Epithelial cell of esophagus (primary cell): ENCODE measurements at regions not wholly inside any gene's neighbourhood (a gene's known extent, or its start where the extent isn't known, plus 50 kb on each side); places are given as distances from the start of the nearest gene placed in this dataset.
A peak's percentile ranks its signal among the peaks of the same experiment; 100 is the strongest.

Experiments
- DNase-seq: peaks from one replicate; pipeline ENCODE4 v3.0.0; 2010; ENCODE audit warnings: low read depth
- H3K4me3 ChIP-seq: 2 replicates; pipeline ENCODE4 v1.5.1; 2011; ENCODE audit warnings: mild to moderate bottlenecking, low read length, control low read depth
- CTCF ChIP-seq: IDR thresholded peaks from 2 replicates; pipeline ENCODE4 v1.5.1; 2011; ENCODE audit warnings: low read depth, mild to moderate bottlenecking, low read length, control low read depth, inconsistent platforms; ENCODE audit not compliant: insufficient read depth; ENCODE audit errors: missing control alignments

DNA sequence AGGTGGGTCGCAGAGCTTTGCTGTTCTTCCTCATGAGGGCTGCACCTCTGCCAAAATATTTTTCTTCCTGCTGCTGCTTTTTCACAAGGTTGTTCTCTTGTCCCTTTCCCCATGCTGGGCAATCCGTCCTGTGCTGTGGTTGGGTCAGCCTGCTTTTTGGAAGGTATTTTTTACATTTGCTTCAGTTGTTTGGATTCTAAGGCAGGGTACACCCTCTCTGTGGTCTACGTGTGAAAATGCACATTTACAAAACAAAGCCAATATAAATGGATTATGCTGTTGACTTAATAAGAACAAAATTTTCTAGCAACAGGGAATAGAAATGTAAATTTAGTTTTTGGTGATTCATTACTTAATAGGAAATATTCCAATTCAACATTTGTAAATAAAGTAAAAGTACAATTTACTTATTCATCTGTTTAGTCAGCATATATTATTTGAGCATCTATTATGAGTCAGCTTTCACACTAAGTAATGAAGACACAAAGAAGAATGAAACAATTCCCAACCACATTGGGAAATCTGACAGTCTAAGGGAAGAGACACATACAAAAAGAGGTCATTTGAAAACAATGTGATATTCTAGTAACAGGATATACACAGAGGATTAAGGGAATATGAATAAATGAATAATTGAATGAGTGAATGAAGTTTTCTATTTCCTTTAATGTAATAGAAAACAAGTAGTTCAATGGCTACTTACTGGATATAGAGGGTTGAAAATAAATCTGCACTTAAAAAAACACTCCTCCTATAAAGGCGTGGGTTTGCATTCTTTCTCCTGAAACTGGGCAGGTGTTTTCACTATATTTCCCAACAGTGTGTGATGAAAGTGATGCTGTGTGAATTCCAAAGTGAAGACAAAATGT is 94.6 kb upstream of the PRICKLE1 start:
- TF ChIP-seq CTCF = no peak
- no peak overlapping the region for H3K4me3 ChIP-seq
- DNase-seq = peak; percentile 86

GRCh38 chr12:42683266-42683665 is 93.7 kb upstream of the PRICKLE1 start:
- no peak for DNase-seq
- no peak overlapping the region for H3K4me3 ChIP-seq
- no peak for TF ChIP-seq CTCF

DNA sequence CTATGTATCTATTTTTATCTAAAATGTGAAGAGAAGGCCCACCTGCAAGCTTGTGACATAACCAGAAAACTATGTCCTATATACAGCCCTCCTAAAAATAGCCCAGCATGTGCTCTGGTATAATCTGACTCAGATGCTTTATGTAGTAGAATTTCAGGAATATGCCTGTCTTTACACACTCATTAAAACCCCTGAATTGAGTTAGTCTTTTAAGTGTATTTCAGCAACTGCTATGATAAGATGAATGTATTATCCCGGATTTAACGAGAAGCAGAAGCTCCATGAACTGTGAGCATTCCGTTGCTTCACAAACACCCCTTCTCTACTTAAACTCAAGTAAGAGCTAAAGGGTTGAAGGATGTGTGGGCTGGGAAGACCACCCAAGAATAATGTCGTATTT is 89.9 kb upstream of the PRICKLE1 start:
- H3K4me3 ChIP-seq = no peak overlapping the region
- DNase-seq = no peak
- TF ChIP-seq CTCF = no peak

- no peak for TF ChIP-seq CTCF
- H3K4me3 ChIP-seq = no peak overlapping the region
- no peak for DNase-seq
Measured at GRCh38 chr12:42677461-42677860, 87.9 kb upstream of the PRICKLE1 start.

- TF ChIP-seq CTCF = no peak
- H3K4me3 ChIP-seq = no peak overlapping the region
- DNase-seq = no peak
Measured at GRCh38 chr12:42673535-42673934, 84.0 kb upstream of the PRICKLE1 start.

GRCh38 chr12:42670719-42671118 is 81.2 kb upstream of the PRICKLE1 start:
- TF ChIP-seq CTCF = no peak
- no peak overlapping the region for H3K4me3 ChIP-seq

DNA sequence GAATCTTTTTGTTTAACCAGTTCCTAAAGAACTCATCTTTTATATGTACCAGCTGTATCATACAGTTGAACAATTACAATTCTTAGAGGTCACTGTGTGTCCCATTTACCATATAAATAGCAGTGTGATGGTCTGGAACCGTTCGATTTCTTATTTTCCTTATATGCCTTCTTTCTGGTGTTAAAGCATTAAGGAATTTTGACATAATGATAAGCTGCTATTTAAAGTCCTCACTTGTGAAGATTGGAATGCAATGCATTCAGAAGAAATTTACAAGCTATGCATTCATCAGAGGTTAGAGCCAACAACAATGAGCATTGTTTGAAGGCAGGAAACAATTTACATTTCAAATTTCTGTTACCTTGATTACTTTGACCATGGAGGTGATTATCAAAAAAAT is 80.0 kb upstream of the PRICKLE1 start:
- no peak overlapping the region for H3K4me3 ChIP-seq
- no peak for TF ChIP-seq CTCF
- no peak for DNase-seq

More at GRCh38 chr12:42670719-42671118, 81.2 kb upstream of the PRICKLE1 start:
- no peak for DNase-seq
